Stimulated activated CD8-positive, alpha-beta memory T cell treated with anti-CD3 and anti-CD28 coated beads, Interleukin-12 subunit alpha, Interleukin-12 subunit beta, amount 100 ng/mL, for 4 hours (primary cell): ENCODE measurements at regions not wholly inside any gene's neighbourhood (a gene's known extent, or its start where the extent isn't known, plus 50 kb on each side); places are given as distances from the start of the nearest gene placed in this dataset.
A peak's percentile ranks its signal among the peaks of the same experiment; 100 is the strongest.

Source experiments
- DNase-seq: peaks from one replicate; pipeline ENCODE4 v3.0.0-alpha.2; 2020; ENCODE audit warnings: low read depth

- DNase-seq: no peak
These were observed 82.1 kb upstream of the IFNE start for GRCh38 chr9:21564175-21564574.

- no peak for DNase-seq
These were observed 83.0 kb upstream of the IFNE start for GRCh38 chr9:21565155-21565554.

GRCh38 chr9:21567926-21568325 is 85.8 kb upstream of the IFNE start:
- no peak for DNase-seq

GRCh38 chr9:21568484-21568883 is 86.4 kb upstream of the IFNE start:
- DNase-seq: no peak

- no peak for DNase-seq
These were observed 87.6 kb upstream of the IFNE start for GRCh38 chr9:21569721-21570120.

- no peak for DNase-seq
These were observed 88.6 kb upstream of the IFNE start for GRCh38 chr9:21570643-21571275.

- no peak for DNase-seq
These were observed 92.1 kb upstream of the IFNE start for GRCh38 chr9:21574261-21574660.

GRCh38 chr9:21576331-21577189 is 94.4 kb upstream of the IFNE start:
- DNase-seq: no peak

GRCh38 chr9:21579247-21579671 is 97.1 kb upstream of the IFNE start:
- DNase-seq: peak; percentile 2

GRCh38 chr9:21579743-21580142 is 97.6 kb upstream of the IFNE start:
- DNase-seq: no peak

GRCh38 chr9:21580636-21581378 is 98.7 kb upstream of the IFNE start:
- no peak for DNase-seq

GRCh38 chr9:21583628-21584377 is 101.7 kb upstream of the IFNE start:
- DNase-seq: no peak

GRCh38 chr9:21584890-21585289 is 102.8 kb upstream of the IFNE start:
- no peak for DNase-seq

GRCh38 chr9:21585756-21586752 is 103.9 kb upstream of the IFNE start:
- DNase-seq: no peak

- no peak for DNase-seq
These were observed 107.4 kb upstream of the IFNE start for GRCh38 chr9:21589344-21590056.

- DNase-seq: no peak
These were observed 108.2 kb upstream of the IFNE start for GRCh38 chr9:21590058-21590996.

- DNase-seq: peak; percentile 33
These were observed 109.3 kb upstream of the IFNE start for GRCh38 chr9:21591221-21592062.

- DNase-seq: no peak
These were observed 109.9 kb upstream of the IFNE start for GRCh38 chr9:21592063-21592338.
